ENCODE measurements at regions not wholly inside any gene's neighbourhood (a gene's known extent, or its start where the extent isn't known, plus 50 kb on each side); places are given as distances from the start of the nearest gene placed in this dataset.

DNA sequence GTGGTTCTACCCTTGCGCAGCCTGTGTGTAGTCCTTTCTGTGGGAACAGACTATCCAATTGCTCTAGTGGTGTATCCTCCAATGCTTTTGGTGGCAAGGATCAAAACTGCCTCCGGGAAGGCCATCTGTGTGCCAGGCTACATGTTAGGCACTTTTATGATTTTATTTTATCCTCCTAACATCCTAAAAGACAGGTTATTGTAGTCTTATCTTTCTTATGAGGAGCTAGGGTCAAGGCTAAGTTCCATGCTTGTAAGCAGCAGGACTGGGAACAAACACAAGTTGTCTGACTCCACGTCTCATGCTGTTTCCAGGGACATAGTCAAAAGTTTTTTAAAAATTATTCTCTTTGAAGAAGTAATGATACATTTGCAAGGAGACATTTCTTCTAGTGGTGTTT is 278.7 kb upstream of the ADAMTSL1 start:
- no peaks in the 10 kb centered on the region for H3K27me3 Mint-ChIP-seq
- peaks cover 4% of the 10 kb centered on the region for H3K9me3 Mint-ChIP-seq (ENCODE audit: low read depth)
- no peak overlapping the region for H3K4me3 Mint-ChIP-seq
- DNase-seq, result no peak
- H3K36me3 Mint-ChIP-seq, result no peaks in the 10 kb centered on the region
- no peaks in the 10 kb centered on the region for H3K4me1 Mint-ChIP-seq
- no peak overlapping the region for H3K27ac Mint-ChIP-seq
- no peak for ATAC-seq
- CTCF ChIA-PET, result interaction anchor here (0.9 kb wide), 1 partner anchor 60 kb away, joined by 3 read pairs; no protein-coding TSS in a partner anchor

GRCh38 chr9:18202924-18203323 is 271.0 kb upstream of the ADAMTSL1 start:
- ATAC-seq (no peak), DNase-seq (no peak)
- Mint-ChIP-seq H3K27me3 (no peaks in the 10 kb centered on the region), H3K36me3 (no peaks in the 10 kb centered on the region), H3K27ac (no peak overlapping the region), H3K9me3 (ENCODE audit: low read depth) (no peaks in the 10 kb centered on the region), H3K4me3 (no peak overlapping the region), H3K4me1 (no peaks in the 10 kb centered on the region)
- CTCF ChIA-PET, result interaction anchor here (1.1 kb wide), 1 partner anchor 11 kb away, joined by 3 read pairs; no protein-coding TSS in a partner anchor

DNA sequence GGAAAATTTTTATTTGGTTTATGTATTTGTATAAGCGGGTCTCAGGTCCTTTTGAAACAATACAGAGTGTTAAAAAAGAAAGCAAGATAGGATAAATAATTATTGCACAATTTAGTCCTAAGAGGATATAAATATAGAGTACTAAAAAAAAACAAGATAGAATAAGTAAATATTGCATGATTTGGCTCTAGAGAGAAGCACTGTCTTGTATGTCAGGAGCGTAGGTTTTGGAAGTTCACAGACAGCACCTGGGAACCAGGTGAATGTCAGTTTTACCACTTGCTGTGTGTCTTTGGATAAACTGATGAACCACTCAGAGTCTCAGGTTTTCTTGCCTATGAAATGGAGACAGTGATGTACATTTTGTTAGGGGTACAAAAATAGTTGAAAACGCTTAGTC is 266.2 kb upstream of the ADAMTSL1 start:
- ATAC-seq (no peak), DNase-seq (no peak)
- H3K4me1 Mint-ChIP-seq, result no peaks in the 10 kb centered on the region
- H3K4me3 Mint-ChIP-seq, result no peak overlapping the region
- H3K27ac Mint-ChIP-seq, result no peak overlapping the region
- H3K9me3 Mint-ChIP-seq (ENCODE audit: low read depth), result no peaks in the 10 kb centered on the region
- H3K36me3 Mint-ChIP-seq, result no peaks in the 10 kb centered on the region
- CTCF ChIA-PET, result interaction anchor here (0.8 kb wide), 1 partner anchor 397 kb away, joined by 3 read pairs; no protein-coding TSS in a partner anchor
- H3K27me3 Mint-ChIP-seq, result no peaks in the 10 kb centered on the region

GRCh38 chr9:18208166-18209059 is 265.5 kb upstream of the ADAMTSL1 start:
- Mint-ChIP-seq H3K4me3 (no peak overlapping the region), H3K27me3 (no peaks in the 10 kb centered on the region), H3K27ac (no peak overlapping the region), H3K9me3 (ENCODE audit: low read depth) (no peaks in the 10 kb centered on the region), H3K36me3 (no peaks in the 10 kb centered on the region), H3K4me1 (no peaks in the 10 kb centered on the region)
- no peak for DNase-seq
- CTCF ChIA-PET, result interaction anchor here (0.8 to 1.8 kb wide), 2 partner anchors 397 to 398 kb away, joined by 3 to 5 read pairs; no protein-coding TSS in a partner anchor
- no peak for ATAC-seq

GRCh38 chr9:18215626-18216025 is 258.3 kb upstream of the ADAMTSL1 start:
- H3K4me3 Mint-ChIP-seq, result no peak overlapping the region
- H3K4me1 Mint-ChIP-seq, result no peaks in the 10 kb centered on the region
- DNase-seq (no peak), ATAC-seq (no peak)
- H3K27ac Mint-ChIP-seq, result no peak overlapping the region
- H3K27me3 Mint-ChIP-seq, result no peaks in the 10 kb centered on the region
- H3K36me3 Mint-ChIP-seq, result no peaks in the 10 kb centered on the region
- CTCF ChIA-PET, result no interaction called here
- H3K9me3 Mint-ChIP-seq (ENCODE audit: low read depth), result no peaks in the 10 kb centered on the region

DNA sequence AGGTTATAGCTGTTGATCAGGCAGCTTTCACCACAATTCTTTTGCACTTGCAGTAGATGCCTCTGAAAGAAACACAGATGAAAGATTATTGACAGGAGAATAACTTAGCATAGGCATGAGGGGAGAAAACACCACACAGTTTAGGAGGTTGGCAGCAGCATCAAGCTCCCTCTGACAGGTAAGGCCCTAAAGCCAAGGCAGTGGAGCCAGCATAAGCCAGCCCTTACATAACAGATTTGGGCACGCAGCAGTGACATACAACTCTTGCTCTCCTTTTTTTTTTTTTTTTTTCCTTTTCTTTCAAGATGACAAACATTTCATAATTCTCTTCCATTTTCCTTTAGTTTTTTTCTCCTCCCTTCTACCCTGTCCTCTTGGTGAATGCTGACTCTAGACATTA is 257.6 kb upstream of the ADAMTSL1 start:
- no peaks in the 10 kb centered on the region for H3K27me3 Mint-ChIP-seq
- no peak for ATAC-seq
- H3K4me1 Mint-ChIP-seq, result no peaks in the 10 kb centered on the region
- no peaks in the 10 kb centered on the region for H3K9me3 Mint-ChIP-seq (ENCODE audit: low read depth)
- no peak overlapping the region for H3K27ac Mint-ChIP-seq
- H3K4me3 Mint-ChIP-seq, result no peak overlapping the region
- DNase-seq, result no peak
- H3K36me3 Mint-ChIP-seq, result no peaks in the 10 kb centered on the region
- CTCF ChIA-PET, result no interaction called here

- Mint-ChIP-seq H3K4me3 (no peak overlapping the region), H3K9me3 (ENCODE audit: low read depth) (no peaks in the 10 kb centered on the region), H3K27me3 (no peaks in the 10 kb centered on the region), H3K36me3 (no peaks in the 10 kb centered on the region), H3K4me1 (no peaks in the 10 kb centered on the region), H3K27ac (no peak overlapping the region)
- CTCF ChIA-PET, result no interaction called here
- ATAC-seq (no peak), DNase-seq (no peak)
Observed at GRCh38 chr9:18228101-18228500, 245.9 kb upstream of the ADAMTSL1 start.

GRCh38 chr9:18229992-18230676 is 243.8 kb upstream of the ADAMTSL1 start:
- no peak overlapping the region for H3K27ac Mint-ChIP-seq
- CTCF ChIA-PET, result no interaction called here
- H3K27me3 Mint-ChIP-seq, result no peaks in the 10 kb centered on the region
- no peak overlapping the region for H3K4me3 Mint-ChIP-seq
- no peak for ATAC-seq
- no peaks in the 10 kb centered on the region for H3K36me3 Mint-ChIP-seq
- H3K9me3 Mint-ChIP-seq (ENCODE audit: low read depth), result no peaks in the 10 kb centered on the region
- DNase-seq, result no peak
- H3K4me1 Mint-ChIP-seq, result no peaks in the 10 kb centered on the region

DNA sequence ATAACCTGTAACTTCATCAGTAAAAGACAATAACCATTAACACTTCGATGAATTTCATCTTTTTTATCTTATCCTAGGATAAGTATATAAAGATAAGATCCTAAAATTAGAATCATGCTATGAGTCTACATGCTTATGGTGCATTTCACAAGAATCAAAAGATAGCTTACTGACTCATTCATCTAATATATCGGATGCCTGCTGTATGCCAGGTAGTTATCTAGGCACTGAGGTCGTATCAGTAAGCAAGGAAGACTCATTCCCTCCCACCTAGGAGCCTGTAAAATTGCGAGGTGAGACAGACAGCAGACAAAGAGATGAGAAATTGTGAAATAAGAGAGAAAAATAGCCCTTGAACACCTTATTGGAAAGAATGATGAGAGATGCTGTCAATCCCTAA is 240.6 kb upstream of the ADAMTSL1 start:
- H3K4me3 Mint-ChIP-seq, result no peak overlapping the region
- H3K4me1 Mint-ChIP-seq, result no peaks in the 10 kb centered on the region
- H3K9me3 Mint-ChIP-seq (ENCODE audit: low read depth), result no peaks in the 10 kb centered on the region
- no peaks in the 10 kb centered on the region for H3K27me3 Mint-ChIP-seq
- no peak overlapping the region for H3K27ac Mint-ChIP-seq
- DNase-seq (no peak), ATAC-seq (no peak)
- CTCF ChIA-PET, result no interaction called here
- no peaks in the 10 kb centered on the region for H3K36me3 Mint-ChIP-seq

DNA sequence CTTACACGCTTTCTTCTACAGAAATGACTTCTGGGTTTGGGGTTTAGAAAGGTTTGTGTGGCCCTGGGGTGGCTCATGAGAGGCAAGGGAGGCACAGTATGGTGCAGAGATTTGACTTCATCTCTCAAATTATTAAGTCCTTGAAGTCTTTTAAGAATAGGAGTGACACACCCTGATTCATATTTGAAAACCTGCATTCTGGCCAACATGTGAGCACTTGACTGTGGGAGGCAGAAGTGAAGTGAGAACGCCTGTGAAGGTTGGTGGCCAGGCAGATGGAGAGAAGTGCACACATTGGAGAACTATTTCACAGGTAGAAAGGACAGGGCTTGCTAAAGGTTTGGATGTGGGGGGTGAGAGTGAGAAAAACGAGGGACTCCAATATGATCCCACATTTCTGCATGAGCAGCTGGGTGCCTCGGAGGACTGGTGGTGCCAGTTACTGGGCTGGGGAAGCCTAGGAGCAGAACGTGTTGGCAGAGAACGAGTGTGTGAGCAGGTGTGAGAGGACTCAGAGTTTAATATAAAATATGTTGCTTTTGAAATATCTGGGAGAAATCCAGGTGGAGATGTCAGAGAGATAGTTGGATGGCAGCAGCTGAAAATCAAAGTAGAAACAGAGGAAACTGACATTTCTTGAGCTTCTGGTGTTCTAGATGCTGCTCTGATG is 240.0 kb upstream of the ADAMTSL1 start:
- H3K4me3 Mint-ChIP-seq, result no peak overlapping the region
- no peak overlapping the region for H3K27ac Mint-ChIP-seq
- H3K4me1 Mint-ChIP-seq, result no peaks in the 10 kb centered on the region
- ATAC-seq (no peak), DNase-seq (no peak)
- CTCF ChIA-PET, result no interaction called here
- no peaks in the 10 kb centered on the region for H3K36me3 Mint-ChIP-seq
- no peaks in the 10 kb centered on the region for H3K27me3 Mint-ChIP-seq
- H3K9me3 Mint-ChIP-seq (ENCODE audit: low read depth), result no peaks in the 10 kb centered on the region

GRCh38 chr9:18235181-18235908 is 238.6 kb upstream of the ADAMTSL1 start:
- no peaks in the 10 kb centered on the region for H3K4me1 Mint-ChIP-seq
- H3K27ac Mint-ChIP-seq, result no peak overlapping the region
- H3K36me3 Mint-ChIP-seq, result no peaks in the 10 kb centered on the region
- no peak overlapping the region for H3K4me3 Mint-ChIP-seq
- H3K9me3 Mint-ChIP-seq (ENCODE audit: low read depth), result no peaks in the 10 kb centered on the region
- CTCF ChIA-PET, result interaction anchor here (1.4 kb wide), 1 partner anchor 22 kb away, joined by 3 read pairs; no protein-coding TSS in a partner anchor
- DNase-seq, result no peak
- ATAC-seq, result no peak
- H3K27me3 Mint-ChIP-seq, result no peaks in the 10 kb centered on the region

DNA sequence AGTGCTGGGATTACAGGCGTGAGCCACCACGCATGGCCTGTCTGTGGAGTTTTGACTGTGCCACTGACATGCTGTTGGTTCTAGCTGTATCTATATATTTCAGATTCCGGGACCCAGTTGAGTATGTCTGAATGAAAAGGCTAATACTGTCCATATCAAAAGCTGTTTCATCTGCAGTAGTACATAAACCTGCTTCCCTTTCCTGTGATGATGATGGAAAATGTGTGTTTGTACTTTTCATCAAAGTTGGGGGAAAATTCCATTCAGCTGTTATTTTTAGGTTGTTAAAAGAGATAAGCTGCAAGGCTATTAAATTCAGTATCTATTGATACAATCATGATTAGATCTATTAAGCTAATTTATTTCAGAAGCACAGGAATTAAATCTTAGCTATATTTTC is 237.6 kb upstream of the ADAMTSL1 start:
- Mint-ChIP-seq H3K4me3 (no peak overlapping the region), H3K36me3 (no peaks in the 10 kb centered on the region), H3K4me1 (no peaks in the 10 kb centered on the region), H3K9me3 (ENCODE audit: low read depth) (no peaks in the 10 kb centered on the region), H3K27ac (no peak overlapping the region), H3K27me3 (no peaks in the 10 kb centered on the region)
- ATAC-seq (no peak), DNase-seq (no peak)
- CTCF ChIA-PET, result interaction anchor here (1.4 kb wide), 1 partner anchor 23 kb away, joined by 3 read pairs; no protein-coding TSS in a partner anchor

DNA sequence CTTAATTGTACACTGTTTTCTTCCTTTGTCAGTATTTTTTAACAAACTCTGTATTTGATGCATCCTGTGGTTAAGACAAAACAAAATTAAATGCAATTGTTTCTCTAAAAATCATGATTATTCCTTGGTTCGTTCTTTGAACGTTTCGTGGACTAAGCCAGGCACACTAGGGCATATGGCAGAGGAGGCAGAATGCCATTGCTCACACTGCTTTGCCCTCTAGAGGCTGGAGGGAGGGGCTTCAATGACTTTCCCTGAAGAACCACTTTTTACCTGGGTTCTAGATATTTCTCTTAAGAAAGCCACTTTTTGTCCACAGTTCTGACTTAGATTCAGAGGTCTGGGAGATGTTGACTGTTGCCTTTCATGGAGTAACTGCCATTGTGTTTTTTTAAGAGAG is 236.2 kb upstream of the ADAMTSL1 start:
- H3K4me1 Mint-ChIP-seq, result no peaks in the 10 kb centered on the region
- CTCF ChIA-PET, result no interaction called here
- no peaks in the 10 kb centered on the region for H3K9me3 Mint-ChIP-seq (ENCODE audit: low read depth)
- H3K4me3 Mint-ChIP-seq, result no peak overlapping the region
- DNase-seq (no peak), ATAC-seq (no peak)
- no peaks in the 10 kb centered on the region for H3K36me3 Mint-ChIP-seq
- no peak overlapping the region for H3K27ac Mint-ChIP-seq
- H3K27me3 Mint-ChIP-seq, result no peaks in the 10 kb centered on the region
